Stimulated activated CD4-positive, alpha-beta T cell treated with anti-CD3 and anti-CD28 coated beads, Interleukin-1b, Interleukin-23, amount 100 ng/mL, for 48 hours (primary cell): ENCODE measurements at regions not wholly inside any gene's neighbourhood (a gene's known extent, or its start where the extent isn't known, plus 50 kb on each side); places are given as distances from the start of the nearest gene placed in this dataset.

Experiments used
- DNase-seq: peaks from one replicate; pipeline ENCODE4 v3.0.0-alpha.2; 2020

DNA sequence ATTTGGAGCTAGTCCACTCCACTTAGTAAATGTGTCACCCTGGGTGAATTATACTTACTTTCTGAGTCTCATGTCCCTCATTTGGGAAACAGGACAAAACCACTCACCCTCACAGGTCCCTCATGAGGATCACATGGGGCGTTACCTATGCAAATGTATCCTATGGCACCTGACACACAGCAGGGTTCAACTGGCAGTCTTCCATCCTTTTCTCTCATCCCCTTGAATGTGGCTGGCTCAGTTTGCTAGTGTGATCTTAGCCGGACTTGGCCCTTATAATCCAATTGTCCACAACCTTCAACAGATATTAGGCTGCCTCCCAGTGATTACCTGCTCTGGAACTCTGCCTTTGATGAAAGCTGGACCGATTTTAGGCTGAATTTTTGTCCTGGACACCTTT lies 308.8 kb downstream of the MAP2K6 start:
- no peak for DNase-seq

DNA sequence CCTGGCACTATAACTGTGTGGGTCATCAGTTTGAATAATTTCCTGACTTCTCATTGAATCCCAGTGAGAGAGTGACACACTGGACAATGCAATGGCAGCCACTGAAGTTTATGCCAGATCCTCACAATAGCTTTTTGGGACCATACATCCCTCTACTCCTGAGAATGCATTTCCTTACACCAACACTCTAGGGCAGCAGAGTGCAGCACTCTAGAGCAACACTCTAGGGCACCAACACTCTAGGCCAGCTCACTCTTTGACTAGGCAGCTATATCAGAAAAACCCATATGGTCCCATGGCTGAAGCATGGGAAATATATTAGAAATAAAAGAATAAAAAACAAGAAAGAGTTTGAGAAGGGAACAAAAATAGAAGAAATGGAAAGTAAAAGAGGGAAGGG lies 309.2 kb downstream of the MAP2K6 start:
- no peak for DNase-seq

DNA sequence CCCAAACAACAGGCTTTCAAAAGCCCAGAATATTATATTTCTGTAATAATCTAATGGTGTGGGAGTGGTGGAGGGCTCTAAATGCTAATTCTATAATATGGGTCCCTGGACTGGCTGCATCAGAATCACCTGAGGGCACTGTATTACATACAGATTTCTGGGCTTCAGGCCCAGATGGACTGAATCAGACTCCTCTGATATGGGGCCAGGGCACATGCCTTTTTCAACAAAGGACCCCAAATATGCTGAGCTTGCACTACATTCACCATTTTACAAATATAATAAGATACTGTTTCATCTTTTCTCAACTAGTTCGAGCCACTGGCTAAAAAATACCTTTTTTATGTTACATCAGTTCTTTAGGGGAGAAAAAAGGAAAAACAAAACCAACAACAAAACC lies 309.7 kb downstream of the MAP2K6 start:
- no peak for DNase-seq

DNA sequence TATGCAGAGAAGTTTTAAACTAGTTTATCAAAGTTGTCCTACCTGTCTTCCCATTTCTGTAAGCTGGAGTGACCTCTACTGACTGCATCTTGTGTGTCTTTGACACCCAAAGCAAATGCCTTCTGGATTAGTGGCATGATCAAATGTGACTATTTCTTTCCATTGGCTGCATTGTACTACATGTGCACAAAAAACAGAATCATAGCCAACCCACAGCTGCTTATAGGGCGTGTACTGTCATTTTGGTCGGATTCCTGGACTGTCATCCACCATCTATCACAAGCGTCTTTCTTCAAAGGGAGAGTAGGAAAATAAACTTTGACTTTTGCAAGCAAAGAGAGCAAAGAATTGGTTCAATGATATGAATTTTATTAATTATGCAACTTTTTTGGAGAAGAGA lies 310.6 kb downstream of the MAP2K6 start:
- no peak for DNase-seq

DNA sequence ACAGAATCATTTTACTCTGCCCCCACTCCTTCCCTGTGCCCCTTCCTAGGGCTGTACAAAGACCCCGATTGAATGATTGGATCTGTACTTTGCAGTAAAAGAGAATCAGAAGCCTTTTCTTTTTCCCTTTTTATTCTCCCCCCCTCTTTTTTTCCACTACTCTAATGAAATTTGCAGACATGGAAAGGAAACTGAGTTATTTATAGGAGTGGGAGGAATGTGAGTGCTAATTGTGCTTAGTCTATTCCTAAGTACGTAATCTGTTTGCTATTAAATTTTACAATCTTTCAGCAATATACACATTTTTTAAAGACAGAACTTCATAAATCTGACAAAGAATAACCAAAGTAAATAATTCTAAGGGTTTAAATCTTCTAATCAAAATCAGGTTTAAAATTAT lies 314.3 kb downstream of the MAP2K6 start:
- DNase-seq, result no peak

DNA sequence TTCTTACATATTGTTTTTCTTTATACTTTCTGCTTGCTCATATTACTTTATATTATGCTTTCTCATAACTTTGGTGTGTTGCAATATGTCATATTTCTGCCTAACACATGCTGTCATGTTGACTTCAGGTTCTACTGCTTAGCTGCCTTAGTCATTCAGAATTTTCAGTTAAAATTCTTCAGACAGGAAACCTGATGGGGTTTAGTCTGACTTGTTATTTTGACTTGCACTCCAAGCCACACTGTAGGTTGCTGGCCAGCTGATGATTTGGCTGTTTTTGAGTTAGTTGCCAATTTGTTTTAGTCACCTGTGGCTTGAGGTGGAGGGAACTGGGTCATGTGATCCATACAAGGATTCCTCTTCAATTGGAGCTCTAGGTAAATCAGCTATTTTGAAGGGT lies 315.4 kb downstream of the MAP2K6 start:
- DNase-seq, result no peak

DNA sequence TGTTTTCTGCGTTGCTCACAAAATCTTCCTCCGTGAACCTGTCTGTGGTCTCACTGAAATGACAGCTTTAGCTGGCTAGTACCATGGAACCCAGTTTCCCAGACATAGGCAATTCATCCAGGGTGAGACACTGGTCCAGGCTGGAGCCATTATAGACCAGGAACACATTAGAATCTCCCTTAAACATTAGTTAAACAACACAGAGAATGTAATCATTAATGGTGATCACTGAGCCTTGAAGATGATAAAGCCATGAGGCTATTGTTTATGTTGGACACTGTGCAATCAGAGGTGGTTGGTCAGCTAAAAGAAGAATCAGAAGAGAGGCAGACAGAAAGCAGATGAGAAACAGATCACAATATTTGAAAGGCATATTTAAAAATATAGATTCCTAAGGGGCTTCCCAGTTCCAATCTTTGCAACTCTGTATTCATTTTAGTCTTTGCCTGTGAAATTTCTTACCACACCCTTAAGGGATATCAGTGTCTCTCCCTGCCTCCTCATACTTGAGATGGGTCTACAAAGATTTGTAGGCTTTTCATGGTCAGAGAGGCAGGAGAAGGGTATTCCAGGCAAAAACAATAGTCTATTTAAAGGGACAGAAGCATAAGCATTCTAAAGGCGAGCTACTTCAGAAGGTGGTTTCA lies 317.9 kb downstream of the MAP2K6 start:
- no peak for DNase-seq

DNA sequence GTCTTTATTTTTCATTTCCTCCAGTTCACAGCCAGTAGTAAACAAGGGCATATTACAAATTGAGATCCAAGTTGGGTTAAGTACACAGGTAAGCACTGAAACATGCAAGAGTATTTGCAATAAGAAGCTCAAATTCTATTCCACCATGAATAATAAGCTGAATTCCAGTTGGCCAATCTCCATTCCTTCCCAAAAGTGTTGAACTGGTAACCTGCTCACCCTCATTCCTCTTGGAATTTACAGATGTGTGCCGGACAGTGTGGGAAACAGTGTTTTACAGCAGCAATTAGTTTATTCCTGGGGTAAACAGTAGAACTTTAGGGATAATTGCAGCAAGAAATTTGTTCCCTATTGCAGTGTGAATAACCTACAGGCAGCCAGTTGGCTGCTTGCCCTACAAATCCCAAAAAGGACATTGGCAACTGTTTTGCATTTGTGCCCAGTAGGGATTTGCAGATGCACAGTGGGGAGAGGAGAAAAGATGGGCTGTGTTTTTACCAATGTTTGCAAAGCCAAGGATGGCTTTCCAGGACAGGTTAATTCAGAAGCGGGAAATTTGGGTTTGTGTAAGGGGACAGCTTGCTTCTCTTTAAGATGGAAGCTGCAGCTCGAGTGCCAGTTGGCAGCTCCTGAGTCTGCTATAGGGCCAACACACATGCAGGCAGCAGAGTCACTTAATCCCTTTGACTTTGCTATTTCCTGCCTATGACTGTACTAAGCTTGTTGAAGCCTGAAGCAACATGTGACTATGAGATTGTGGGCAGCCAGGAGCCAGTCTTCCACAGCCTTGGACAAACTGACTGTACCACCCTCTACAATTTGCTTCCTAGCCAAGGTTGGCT lies 318.9 kb downstream of the MAP2K6 start:
- no peak for DNase-seq

DNA sequence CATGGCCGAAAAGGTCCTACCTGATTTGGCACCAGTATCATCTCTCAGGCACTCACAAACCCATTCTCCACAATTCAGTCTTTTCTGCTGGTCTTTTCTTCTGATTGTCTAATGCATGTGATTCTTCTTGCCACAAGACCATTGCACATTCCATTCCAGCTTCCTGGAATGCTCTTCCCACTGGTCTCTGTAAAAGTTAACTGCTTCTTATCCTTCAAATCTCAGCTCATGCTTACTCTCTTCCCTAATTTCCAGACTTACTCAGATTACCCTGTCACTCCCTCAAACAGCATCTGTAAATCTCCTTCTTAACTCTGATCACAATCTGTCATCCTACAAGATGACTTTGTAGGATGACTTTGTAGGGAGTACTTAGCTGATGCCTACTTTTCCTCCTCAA lies 320.2 kb downstream of the MAP2K6 start:
- no peak for DNase-seq

DNA sequence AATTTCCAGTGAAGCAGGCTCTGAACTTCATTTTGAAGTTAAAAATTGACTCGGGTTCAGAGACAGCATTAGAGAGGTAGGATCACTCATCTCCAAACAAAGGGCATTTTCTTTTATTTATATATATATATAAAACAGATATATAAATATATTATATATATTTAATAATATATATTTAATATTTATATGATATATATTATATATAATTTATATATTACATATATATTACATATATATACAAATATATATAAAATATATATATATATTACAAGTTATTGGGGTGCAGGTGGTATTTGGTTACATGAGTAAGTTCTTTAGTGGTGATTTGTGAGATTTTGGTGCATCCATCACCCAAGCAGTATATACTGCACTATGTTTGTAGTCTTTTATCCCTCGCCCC lies 320.8 kb downstream of the MAP2K6 start:
- no peak for DNase-seq

DNA sequence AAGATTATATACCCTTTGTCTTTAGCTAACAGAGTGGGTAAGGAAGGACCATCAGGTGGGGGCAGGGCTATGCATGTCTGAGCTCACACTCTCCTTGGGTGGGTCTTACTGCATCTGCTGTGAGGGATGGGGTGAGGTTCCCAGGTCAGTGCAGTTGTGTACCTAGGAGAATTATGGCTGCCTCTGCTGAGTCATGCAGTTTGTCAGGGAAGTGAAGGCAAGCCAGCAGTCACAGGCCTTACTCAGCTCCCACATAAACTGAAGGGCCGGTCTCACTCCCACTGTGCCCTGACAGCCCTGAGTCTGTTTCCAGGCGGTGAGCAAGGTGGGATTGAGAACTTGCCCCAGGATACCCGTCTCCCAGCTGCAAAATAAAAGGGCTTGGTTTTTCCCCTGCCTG lies 328.6 kb downstream of the MAP2K6 start:
- DNase-seq, result no peak

DNA sequence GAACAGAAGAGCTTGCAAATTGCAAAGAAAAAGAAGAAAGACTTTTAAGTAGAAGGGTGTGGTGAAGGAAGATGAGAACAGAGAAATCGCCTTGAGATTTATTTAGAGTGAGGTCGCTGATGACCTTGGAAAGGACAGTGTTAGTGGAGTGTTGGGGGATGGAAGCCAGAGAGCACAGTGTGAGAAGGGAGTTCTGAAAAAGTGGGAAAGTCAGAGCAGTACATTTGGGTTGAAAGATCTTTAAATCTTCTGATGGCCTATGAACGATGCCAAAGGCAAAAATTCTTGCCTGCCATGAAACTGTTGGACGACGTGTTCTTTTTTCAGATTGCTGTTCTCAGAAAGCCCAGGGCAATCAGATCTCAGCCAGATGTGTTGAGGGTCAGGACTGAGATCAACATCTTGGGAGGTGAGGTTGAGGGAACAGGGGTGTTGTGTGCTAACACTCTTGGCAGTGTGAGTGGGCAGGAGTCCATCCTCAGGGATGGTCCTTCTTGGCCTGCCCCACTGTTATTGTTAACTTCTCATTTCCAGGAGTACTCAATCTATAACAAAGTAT lies 330.1 kb downstream of the MAP2K6 start:
- no peak for DNase-seq

DNA sequence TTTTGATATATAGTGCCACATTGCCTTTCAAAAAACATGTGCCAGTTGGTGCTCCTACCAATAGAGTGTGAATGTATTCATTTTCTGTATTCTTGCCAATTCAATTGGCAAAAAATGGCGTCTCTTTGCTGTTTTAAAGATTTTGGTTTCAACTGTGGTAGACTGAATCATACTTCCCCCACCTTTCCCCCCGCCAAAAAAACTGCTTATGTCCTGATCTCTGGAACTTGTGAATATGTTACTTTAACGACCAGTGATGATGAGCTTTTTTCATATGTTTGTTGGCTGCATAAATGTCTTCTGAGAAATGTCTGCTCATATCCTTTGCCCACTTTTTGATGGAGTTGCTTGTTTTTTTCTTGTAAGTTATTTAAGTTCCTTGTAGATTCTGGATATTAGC lies 325.1 kb upstream of the KCNJ16 start:
- no peak for DNase-seq

DNA sequence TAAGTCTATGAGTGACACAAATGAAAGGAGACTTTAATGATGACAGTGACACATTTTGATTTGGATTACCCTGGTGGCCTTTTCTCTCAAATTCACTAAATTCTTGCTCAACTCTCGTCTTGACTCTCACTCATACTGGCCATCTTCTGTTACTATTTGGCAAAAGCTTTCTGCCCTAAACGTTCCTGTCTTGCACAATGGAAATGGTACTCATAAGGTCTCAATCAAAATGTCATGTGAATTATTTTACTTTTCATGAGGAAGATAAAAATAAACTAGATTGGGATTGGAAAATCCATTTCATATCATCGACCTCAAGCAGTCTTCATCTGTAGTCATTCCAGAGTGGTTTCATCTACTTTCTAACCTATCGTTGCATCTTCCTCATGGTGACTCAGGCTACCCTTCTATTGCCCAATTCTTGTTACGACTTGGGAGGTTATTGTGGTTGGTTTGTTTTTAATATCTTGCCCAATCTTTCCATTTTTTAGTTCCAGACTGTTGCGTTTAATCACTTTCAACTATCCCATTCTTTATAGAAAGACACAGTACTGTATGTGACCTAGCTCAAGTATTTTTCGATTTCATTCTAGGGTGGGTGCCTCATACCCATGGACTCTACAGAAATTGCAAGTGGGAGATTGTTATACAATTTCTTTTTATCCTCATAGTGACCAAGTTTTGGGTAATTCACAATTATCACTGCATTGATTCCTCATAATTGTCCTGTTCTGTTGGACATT lies 317.2 kb upstream of the KCNJ16 start:
- DNase-seq, result no peak

DNA sequence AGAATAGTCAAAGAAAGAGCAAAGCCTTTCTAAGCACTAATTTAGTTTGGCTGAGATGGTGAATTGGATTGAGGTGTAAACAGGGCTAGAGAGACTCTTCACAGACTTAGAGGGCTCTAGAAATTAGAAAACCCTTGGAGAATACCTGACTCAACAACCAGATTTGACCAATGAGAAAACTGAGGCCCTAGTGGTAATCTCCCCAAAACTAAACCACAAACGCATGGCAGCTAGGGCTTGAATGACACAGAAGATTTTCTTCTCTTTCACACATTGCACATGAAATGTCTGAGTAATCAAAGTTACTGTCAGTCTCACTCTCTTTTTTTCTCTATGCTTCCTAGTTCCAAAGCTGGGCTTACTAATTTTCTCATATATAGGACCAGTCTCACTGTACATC lies 314.5 kb upstream of the KCNJ16 start:
- peak; percentile 2 for DNase-seq

DNA sequence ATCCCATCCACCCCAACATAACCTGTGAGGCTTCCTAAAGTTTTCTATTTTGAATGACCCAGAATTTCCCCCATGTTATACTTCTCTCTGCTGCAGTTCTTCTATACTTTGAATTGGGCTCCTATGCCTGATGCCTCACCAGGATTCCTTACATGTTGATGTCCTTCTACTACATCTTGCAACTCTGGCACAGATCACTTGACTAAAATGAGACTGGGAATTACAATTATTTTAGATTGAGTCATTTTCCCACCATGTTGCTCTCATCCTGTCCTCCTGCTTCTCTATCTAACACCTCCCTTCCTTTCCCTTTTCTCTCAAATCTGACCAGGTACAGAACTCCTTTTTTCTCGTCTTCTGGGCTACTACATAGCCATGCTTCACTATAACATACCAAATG lies 314.0 kb upstream of the KCNJ16 start:
- DNase-seq, result no peak

DNA sequence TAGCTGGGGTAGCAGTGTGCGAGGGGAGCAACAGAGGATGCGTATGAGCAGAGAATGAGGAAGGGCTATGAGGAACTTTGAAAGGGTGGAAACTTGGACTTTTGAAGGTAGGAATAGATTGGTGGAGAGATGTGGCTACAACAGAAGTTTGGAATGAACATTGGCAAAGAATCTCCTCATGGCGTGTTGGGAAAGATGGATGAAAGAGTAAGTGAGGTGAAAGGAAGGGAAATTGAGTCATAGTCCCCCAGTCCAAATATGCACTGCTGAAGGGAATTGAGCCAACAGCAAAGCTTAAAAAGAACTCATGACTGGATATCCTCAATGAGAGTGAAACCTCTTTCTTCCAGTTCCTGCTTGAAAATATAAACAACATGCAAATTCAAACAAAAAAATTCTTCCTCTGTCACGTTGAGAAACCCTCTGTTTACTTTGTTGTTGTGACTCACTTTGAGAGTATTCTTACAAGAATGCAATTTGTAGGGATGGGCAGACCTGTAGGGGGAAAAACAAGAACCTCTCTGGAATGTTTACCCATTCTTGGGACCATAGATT lies 313.2 kb upstream of the KCNJ16 start:
- no peak for DNase-seq

DNA sequence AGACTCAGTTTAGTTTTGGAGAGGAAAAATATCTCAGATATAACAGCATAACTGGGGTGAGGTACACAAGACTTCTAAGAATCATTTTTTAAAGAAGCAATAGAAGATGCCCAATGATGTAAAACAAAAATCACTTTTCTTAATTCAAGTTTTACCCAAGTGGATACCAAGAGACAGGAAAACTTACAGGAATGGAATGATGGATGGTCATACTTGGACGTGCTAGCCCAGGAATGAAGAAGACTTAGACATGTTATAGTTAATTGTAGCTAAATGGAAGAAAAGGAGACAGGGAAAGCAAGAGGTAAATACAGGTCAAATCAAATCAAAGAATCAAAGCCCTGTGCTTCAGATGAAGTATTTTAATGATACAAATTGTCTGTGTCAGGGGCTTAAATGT lies 312.7 kb upstream of the KCNJ16 start:
- DNase-seq, result no peak

DNA sequence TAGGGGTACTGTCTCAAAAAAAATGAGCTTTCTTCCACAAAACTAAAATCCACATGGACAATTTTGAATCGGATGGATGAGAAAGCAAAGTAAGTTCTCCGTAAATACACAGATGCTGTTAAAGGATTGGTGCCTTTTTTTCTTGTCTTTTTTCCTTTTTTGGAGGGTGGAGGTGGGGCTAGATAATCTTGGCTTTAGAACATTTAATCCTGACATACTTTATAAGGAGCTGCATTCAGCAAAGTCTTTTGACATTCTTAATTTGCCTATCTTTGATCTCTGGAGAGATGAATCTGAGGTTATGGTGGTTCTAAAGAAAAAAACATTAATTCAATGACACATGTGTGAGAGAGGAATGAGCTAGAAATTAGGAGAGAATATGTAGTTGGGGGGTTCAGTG lies 312.3 kb upstream of the KCNJ16 start:
- DNase-seq, result no peak

DNA sequence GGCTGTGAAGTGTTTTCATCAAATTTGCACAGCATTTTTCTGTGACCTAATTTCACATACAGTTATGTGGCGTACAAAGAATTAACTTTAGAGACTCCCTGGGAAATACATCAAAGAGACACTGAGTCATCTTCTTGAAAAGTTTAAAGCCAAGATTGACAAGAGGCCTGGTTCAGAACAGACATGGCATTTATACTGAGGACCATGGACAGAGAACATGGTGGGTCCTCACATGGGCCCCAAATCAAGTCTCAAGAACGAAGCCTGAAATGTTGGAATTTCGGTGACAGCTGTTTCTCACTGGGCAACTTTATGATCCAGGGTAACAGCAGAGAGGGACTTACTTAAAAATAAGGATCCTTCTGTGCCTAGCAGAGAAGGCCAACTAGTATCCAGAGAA lies 311.5 kb upstream of the KCNJ16 start:
- DNase-seq, result no peak

DNA sequence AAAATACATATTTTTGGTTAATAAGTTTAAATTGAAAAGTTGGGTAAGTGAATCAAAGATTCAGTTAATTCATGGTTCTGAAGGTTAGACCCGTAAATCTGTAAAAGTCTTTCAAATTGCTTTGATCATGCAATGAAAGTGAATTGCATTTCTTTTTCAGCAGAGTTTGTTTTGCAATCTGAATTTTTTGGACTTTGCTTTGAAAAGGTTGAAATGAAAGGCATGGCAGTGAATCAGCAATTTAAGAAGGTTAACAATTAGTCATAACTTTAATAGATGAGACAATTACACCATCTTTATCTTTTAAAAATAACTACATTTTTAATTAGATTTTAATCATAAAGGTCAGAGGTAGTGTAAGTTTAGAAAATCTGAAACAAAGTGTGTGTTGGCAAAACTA lies 310.9 kb upstream of the KCNJ16 start:
- DNase-seq, result no peak

DNA sequence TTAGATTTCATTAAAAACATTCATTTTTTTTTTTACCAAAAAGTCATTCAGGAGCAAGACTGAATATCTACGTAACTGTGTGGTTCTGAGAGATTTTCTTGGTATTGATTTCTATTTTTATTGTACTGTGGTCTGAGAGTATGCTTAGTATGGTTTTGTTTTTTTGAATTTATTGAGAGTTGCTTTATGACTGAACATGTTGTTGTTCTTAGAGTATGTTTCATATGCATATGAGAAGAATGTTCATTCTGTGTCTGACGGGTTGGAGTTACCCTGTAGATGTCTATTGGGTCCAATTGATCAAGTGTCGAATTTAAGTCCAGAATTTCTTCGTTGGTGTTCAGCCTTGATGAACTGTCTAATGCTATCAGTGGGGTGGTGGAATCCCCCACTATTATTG lies 306.0 kb upstream of the KCNJ16 start:
- DNase-seq, result no peak

DNA sequence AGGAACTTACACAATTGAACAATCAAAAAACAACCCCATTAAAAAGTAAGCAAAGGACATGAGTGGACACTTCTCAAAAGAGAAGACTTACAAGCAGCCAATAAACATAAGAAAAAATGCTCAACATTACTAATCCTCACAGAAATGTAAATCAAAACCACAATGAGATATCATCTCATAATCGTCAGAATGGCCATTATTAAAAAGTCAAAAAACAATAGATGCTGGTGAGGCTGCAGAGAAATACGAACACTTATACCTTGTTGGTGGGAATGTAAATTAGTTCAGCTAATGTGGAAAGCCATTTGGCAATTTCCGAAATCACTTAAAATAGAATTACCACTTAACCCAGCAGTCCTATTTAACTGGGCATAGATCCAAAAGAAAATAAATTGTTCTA lies 301.9 kb upstream of the KCNJ16 start:
- no peak for DNase-seq
